ENCODE measurements at regions not wholly inside any gene's neighbourhood (a gene's known extent, or its start where the extent isn't known, plus 50 kb on each side); places are given as distances from the start of the nearest gene placed in this dataset.
A peak's percentile ranks its signal among the peaks of the same experiment; 100 is the strongest.

DNA sequence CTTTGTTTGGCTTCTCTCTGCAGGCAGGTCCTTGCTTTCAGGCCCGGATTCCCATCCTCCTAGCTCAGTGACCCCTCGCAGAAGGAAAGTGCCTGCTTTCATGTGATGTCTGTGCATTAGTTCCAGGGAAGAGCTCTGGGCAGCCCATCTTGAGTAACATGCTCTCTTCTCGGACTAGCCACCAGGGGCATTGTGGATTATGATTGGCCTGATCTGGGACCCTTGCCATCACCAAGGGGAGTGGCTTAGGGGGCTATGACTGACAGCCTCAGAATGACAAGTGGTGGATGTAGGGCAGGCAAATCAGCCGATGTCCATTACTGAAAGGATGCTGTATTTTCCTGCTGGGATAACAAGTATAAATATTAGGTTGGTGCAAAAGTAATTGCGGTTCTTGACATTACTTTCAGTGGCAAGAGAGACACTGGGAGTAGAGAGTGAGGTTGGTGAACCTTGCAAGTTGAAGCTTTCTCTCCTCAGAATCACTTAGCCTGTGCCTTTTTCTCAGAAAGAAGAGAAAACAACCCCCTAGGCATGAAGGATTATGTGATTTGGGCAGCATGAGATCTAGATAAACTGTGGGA lies 71.5 kb upstream of the MPHOSPH6 start:
- no peak for DNase-seq (ENCODE audit: low spot score)

DNA sequence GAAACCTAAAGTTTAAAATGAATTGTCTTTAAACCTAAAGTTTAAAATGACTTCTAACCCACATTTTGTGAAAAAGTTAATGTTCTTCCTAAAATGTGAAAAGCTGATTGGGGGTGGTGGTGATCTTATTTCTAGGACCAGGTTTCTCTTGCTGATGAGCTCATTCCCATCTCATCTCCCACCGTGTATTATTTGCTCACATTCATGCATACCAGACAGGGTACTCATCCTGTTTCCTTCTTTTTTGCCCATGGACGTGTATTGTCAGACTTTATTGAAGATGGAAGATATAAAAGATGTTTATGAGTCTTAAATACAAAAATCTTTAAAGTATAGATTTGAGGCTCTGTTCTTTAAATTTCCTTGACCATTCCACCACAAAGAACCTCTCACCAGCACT lies 70.1 kb upstream of the MPHOSPH6 start:
- DNase-seq (ENCODE audit: low spot score), result no peak

DNA sequence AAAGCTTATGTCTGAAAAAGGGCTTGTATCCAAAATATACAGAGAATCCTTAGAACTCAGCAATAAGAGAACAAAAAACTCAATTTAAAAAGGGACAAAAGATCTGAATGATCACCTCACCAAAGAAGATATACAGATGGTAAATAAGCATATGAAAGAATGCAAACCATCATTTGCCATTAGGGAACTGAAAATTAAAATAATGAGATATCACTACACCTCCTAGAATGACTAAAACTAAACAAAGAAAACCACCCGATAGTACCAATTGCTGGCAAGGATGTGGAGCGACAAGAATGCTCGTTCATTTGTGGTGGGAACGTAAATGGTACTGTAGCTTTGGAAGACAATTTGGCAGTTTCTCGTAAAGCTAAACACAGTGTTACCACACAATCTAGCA lies 66.9 kb upstream of the MPHOSPH6 start:
- DNase-seq (ENCODE audit: low spot score), result no peak

DNA sequence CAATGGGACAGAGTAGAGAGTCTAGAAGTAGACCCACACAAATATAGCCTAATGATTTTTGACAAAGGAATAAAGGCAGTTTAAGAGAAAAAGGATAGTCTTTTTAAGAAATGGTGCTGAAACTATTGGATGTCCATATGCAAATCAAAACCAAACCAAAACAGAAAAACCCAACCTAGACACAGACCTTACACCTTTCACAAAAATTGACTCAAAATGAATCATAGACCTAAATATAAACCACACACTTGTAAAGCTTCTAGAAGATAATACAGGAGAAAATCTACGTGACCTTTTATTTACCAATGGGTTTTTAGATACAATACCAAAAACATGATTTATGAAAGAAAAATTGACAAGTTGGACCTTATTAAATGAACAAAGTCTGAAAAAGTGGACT lies 66.4 kb upstream of the MPHOSPH6 start:
- no peak for DNase-seq (ENCODE audit: low spot score)

DNA sequence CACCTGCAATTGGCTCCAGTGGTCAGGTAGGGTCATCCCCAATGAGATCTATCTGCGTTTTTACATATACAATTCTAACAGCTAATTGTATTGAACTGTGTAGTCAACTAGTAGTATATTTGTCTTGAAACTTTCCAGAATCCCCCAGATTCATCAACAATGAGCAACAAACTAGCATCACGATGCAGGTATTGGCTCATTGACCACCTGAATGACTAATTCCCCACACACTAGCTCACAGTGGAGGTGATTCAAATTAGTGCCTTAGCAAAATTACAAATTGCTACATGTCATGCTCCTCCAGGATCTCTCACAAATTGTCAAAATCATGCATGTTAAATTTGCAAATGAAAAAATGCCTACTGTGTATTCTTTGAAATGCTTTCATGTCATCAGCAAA lies 62.8 kb upstream of the MPHOSPH6 start:
- DNase-seq (ENCODE audit: low spot score), result no peak

DNA sequence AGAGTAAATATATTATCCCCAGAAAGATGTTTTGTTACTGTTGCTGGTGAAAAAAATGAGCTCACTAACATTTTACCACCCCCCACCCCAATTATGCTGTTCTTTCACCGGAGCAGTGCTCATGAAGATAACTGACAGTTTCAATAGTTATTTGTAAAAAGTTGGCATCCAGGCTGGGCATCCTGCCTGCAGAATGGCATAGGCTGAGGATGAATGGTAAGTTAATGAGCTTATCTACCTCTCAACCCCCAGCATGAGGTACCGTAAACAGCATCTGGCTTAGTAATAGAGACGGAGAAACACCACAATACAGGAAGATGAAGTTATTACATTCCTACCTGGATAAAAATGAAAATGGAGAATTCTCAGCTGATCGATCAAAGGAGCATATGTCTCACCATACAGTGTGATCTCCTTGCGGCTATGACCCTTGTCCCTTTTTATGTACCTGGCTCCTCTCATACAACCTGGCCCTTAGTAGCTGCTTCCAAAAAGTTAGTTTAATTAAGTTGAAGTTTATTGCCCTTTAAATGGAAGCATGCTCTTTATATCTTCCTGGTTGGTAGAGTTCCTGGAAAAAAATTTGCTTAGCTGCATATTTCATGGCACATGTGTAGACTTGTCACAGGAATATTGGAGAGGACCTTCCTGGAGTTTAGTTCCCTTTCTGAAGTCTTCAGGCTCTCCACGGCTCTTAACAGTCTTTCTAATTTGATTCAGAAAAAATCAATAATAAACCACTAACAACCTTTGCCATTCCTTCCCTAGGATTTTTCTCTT lies 61.2 kb upstream of the MPHOSPH6 start:
- DNase-seq (ENCODE audit: low spot score), result no peak

DNA sequence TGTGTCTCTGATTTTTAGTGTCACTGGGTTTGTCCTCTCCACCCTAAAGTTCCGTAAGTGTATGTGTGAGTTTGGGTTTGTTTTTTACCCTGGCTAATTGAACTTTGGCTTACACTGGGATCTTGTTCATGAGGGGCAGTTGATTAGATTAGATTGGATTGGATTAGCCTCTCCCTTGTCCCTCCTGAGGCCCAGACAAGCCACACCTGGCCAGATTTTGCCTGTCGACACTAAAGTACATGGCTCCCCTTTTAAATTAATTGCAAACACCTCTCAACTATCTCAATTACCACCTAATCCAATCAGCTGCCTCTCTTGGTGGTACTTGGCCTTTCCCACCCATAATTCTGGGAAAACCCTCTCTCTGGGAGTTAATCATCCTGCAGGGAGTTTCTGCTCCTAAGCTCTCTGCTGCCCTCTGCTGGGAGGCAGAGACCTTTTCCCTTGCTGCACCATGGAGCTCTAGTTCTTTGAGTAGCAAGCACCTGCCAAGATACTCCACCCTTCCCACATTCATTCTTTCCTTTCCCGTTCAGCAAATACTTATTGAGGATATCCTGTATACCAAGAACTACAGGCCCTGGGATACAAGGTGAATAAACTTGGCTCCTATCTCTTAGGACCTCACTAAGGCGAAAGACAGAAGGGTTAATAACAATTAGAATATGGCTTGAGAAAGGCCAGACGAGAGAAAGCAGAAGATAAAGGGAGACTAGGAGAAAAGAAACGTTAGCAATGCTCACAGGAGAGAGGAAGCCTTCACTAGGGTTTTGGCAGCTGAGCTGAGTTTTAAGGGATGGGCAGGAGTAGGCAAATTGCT lies 60.0 kb upstream of the MPHOSPH6 start:
- peak; percentile 68 for DNase-seq (ENCODE audit: low spot score)

DNA sequence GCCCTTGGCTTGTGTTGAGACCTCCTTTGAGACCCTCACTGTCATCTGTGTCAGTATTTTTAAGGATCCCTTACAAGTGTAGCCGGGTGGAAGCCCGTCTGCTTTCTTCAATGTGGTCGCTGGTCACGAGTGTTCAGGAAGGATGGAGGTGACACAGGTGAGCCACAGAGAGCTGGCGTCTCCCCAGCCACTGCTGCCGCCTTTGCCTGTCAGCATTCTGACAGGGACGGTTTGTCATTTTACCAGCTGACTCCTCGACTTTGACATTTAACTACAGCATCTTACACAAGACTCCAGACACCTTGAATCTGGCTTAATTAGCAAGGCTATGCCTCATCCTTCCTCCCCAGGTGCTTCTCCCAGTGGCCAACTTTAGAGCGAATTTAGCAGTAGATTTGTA lies 56.3 kb upstream of the MPHOSPH6 start:
- no peak for DNase-seq (ENCODE audit: low spot score)

DNA sequence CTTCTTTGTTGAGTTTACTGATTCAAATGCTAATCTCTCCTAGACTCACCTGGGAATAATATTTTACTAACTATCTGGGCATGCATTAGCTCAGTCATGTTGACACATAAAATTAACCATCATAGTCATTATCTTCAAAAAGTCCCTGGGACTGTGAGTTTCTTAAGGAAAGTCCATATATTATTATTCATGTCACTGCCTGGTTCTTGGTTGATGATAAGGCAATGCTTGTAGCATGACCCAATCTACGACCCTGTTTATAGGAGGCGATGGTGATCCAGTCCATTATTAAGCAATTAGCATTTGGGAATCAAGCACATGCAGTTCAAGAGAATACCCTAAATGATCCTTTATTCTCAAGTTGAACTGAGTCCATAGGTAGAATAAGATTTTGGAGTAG lies 54.8 kb upstream of the MPHOSPH6 start:
- no peak for DNase-seq (ENCODE audit: low spot score)

DNA sequence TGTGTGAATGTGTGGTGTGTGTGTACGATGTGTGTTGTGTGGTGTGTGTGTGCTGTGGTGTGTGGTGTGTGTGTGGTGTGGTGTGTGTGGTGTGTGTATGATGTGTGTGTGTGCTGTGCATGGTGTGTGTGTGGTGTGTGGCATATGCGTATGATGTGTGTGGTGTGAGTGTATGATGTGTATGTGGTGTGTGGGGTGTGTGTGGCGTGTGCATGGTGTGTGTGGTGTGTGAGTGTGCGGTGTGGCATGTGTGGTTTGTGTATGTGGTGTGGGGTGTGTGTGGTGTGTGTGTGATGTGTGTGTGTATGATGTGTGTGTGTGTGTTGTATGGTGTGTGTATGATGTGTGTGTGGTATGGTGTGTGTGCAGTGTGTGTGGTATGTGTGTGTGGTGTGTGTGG lies 50.5 kb upstream of the MPHOSPH6 start:
- no peak for DNase-seq (ENCODE audit: low spot score)
